GM18526 (cell line): ENCODE measurements at regions not wholly inside any gene's neighbourhood (a gene's known extent, or its start where the extent isn't known, plus 50 kb on each side); places are given as distances from the start of the nearest gene placed in this dataset.

Source experiments
- POLR2A ChIP-seq: IDR thresholded peaks from 3 replicates; pipeline ENCODE4 v1.6.1; 2011; ENCODE audit not compliant: insufficient read length; ENCODE audit errors: extremely low read depth

- TF ChIP-seq POLR2A = no peak
Observed at GRCh38 chr7:69527706-69528105, 70.6 kb upstream of the AUTS2 start.

- TF ChIP-seq POLR2A = no peak
Observed at GRCh38 chr7:69531050-69531449, 67.2 kb upstream of the AUTS2 start.

GRCh38 chr7:69534461-69535041 is 63.7 kb upstream of the AUTS2 start:
- no peak for TF ChIP-seq POLR2A

GRCh38 chr7:69537691-69538090 is 60.6 kb upstream of the AUTS2 start:
- TF ChIP-seq POLR2A = no peak

GRCh38 chr7:69539531-69539930 is 58.7 kb upstream of the AUTS2 start:
- no peak for TF ChIP-seq POLR2A

- no peak for TF ChIP-seq POLR2A
Observed at GRCh38 chr7:69540287-69540686, 58.0 kb upstream of the AUTS2 start.

- TF ChIP-seq POLR2A = no peak
Observed at GRCh38 chr7:69545175-69545574, 53.1 kb upstream of the AUTS2 start.
